Testis (tissue), 2 donors: ENCODE measurements at regions not wholly inside any gene's neighbourhood (a gene's known extent, or its start where the extent isn't known, plus 50 kb on each side); places are given as distances from the start of the nearest gene placed in this dataset.

Experiments used
- DNase-seq: peaks from one replicate; pipeline ENCODE4 v3.0.0-alpha.2; 2019
- H3K27ac ChIP-seq, 2 donors: fragments of 200-600 bp; sonication (generic); one replicate each; pipeline ENCODE4 v1.5.1; 2019
- H3K27me3 ChIP-seq: fragments of 200-600 bp; sonication (generic); one replicate; pipeline ENCODE4 v1.5.1; 2019
- H3K36me3 ChIP-seq: fragments of 200-600 bp; sonication (generic); one replicate; pipeline ENCODE4 v1.5.1; 2017; ENCODE audit warnings: low read depth; ENCODE audit errors: missing control alignments
- H3K4me1 ChIP-seq: fragments of 200-600 bp; sonication (generic); one replicate; pipeline ENCODE4 v1.5.1; 2019
- H3K4me3 ChIP-seq, 2 donors: fragments of 200-600 bp; sonication (generic); one replicate each; pipeline ENCODE4 v1.5.1; 2017 to 2019
- H3K9me3 ChIP-seq: fragments of 200-600 bp; sonication (generic); one replicate; pipeline ENCODE4 v1.5.1; 2017
- CTCF ChIP-seq, 3 experiments: fragments of 450-650 bp in 2 of 3; fragments of 200-600 bp in 1 of 3; sonication (generic) in 1 of 3; IDR thresholded peaks; one replicate each; pipeline ENCODE4 v1.5.1; 2016 to 2019; ENCODE audit warnings: antibody characterized with exemption in 3 of 3, mild to moderate bottlenecking in 2 of 3, moderate library complexity in 1 of 3
- POLR2A ChIP-seq: fragments of 450-650 bp; IDR thresholded peaks from one replicate; pipeline ENCODE4 v1.6.1; 2017; ENCODE audit warnings: antibody characterized with exemption, mild to moderate bottlenecking, moderate library complexity
- WGBS, 2 donors: methylation state at CpG; one replicate each; pipeline ENCODE4 v1.1.5; 2018; 5-methylcytosine and 5-hydroxymethylcytosine counted together
- intact Hi-C: fragments of 100-400 bp; cut with DNase I; formaldehyde crosslinking; loops from one replicate; pipeline ENCODE4 v1.15.1; 2023; ENCODE audit warnings: low total_unique reads

- 85 to 91% methylated on average over 8 of the region's 8 CpGs for WGBS, 2 donors
- Histone ChIP-seq H3K4me3 (no peak overlapping the region), H3K27ac (no peak overlapping the region), H3K4me1 (no peaks in the 10 kb centered on the region), H3K27me3 (no peaks in the 10 kb centered on the region), H3K36me3 (no peaks in the 10 kb centered on the region), H3K9me3 (no peaks in the 10 kb centered on the region)
- TF ChIP-seq CTCF (IDR thresholded peaks at IDR 0.05), result no peak
- TF ChIP-seq POLR2A, result no peak
- DNase-seq, result no peak
- intact Hi-C loops, result loop anchor here (10.0 kb wide), 1 partner anchor 258 kb away; no protein-coding TSS in a partner anchor
Measured at GRCh38 chr4:153113061-153113837, 91.0 kb upstream of the TRIM2 start.

DNA sequence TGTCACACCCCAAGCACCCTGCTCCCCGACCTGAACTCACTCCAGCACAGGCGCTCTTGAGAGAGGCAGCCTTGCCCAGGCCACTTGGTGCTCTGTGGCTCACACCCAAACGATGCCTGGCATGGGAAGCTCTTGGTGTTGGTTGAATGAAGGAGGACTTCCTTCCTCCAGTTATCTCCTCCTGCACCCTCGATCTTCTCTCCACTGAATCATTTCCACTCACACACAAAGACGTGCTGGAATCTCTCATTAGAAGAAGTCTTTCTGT, 90.5 kb upstream of the TRIM2 start:
- Histone ChIP-seq H3K4me3 (no peak overlapping the region), H3K27ac (no peak overlapping the region), H3K27me3 (no peaks in the 10 kb centered on the region), H3K9me3 (no peaks in the 10 kb centered on the region), H3K4me1 (no peaks in the 10 kb centered on the region), H3K36me3 (no peaks in the 10 kb centered on the region)
- no peak for DNase-seq
- WGBS, 2 donors, result 84 to 85% methylated on average over 5 of the region's 5 CpGs
- no peak for TF ChIP-seq CTCF (IDR thresholded peaks at IDR 0.05)
- TF ChIP-seq POLR2A, result no peak
- intact Hi-C loops, result loop anchor here (10.0 kb wide), 1 partner anchor 259 kb away; no protein-coding TSS in a partner anchor

DNA sequence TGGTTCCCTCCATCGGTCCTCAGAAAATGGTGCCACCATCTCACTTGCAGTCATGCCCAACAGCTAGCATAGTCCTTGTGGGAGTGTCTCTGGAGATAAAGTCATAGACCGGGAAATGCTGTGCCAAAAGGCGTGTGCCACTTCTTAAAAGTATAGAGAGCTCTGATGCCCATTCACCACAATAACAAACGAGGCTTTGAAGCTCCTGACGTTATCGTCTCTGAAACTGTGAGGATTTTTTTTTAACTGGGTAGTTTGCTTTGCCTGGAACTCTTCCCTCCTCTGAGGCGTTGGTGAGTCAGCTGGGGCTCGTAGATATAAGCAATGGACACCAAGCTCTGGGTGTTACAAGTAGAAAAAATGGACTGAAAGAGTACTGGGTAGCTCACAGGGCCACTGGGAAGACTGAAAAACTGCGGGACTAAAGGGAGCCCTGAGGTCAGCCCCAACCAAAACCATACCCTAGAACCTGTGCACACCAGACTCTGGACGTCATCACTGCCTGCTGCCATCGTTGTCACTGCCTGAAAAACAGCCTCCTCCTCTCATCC, 89.4 kb upstream of the TRIM2 start:
- Histone ChIP-seq H3K36me3 (no peaks in the 10 kb centered on the region), H3K4me1 (no peaks in the 10 kb centered on the region), H3K27me3 (no peaks in the 10 kb centered on the region), H3K4me3 (no peak overlapping the region), H3K27ac (no peak overlapping the region), H3K9me3 (no peaks in the 10 kb centered on the region)
- 87 to 90% methylated on average over 11 of the region's 11 CpGs for WGBS, 2 donors
- no peak for TF ChIP-seq POLR2A
- no peak for TF ChIP-seq CTCF (IDR thresholded peaks at IDR 0.05)
- DNase-seq, result no peak
- intact Hi-C loops, result loop anchor here (10.0 kb wide), 1 partner anchor 260 kb away; no protein-coding TSS in a partner anchor

DNA sequence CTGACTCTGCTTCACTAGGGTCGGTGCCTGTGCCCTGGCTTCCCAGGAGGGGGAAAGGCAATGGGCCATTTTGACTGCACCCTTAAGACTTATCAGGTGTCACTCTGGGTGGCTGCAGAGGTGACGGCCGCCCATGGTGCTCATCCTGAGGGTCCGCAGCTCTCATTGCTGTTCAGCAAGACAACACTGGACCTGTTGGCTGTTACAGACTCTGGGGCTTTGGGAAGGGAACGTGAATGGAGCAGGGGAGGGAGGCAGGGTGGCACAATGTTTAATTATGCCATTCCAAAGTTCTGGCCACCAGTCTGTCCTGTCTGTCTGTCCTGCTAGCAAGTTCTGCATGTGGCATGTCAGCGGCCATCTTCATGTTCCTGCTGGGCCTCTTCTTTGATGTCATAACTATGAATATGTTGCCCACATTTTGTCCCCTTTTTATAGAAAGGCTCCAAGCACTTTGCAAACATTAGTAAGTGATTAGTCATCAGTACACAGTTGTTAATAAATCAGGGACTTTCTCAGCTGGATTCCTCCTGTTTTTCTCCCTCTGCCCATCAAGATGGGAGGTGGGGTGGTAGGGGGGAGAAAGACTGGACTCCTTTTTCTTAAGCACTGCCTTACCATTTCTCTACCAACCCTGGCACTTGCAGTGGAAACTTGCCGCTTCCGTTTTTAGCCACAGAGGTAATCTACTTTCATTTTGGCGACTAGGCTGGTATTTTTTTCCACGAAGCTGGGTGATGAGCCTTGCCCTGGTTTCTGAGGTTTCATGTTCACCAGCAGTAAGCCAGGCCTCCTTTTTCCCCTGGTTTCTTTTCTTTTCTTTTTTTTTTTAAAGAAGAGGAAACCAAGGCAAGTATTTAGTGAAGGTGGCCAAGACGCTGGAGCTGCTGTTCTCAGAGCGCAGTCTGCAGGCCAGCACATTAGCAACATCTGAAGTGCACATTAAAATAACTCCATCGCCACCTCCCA, 88.6 kb upstream of the TRIM2 start:
- H3K36me3 ChIP-seq, result no peaks in the 10 kb centered on the region
- WGBS, 2 donors, result 71 to 81% methylated on average over 13 of the region's 13 CpGs
- H3K27ac ChIP-seq, result no peak overlapping the region
- no peaks in the 10 kb centered on the region for H3K27me3 ChIP-seq
- no peaks in the 10 kb centered on the region for H3K9me3 ChIP-seq
- intact Hi-C loops, result loop anchor here (10.0 kb wide), 1 partner anchor 261 kb away; no protein-coding TSS in a partner anchor
- no peak overlapping the region for H3K4me3 ChIP-seq
- no peak for TF ChIP-seq POLR2A
- TF ChIP-seq CTCF (IDR thresholded peaks at IDR 0.05), result no peak
- no peak for DNase-seq
- H3K4me1 ChIP-seq, result no peaks in the 10 kb centered on the region
